Nephron progenitor cell (in vitro differentiated cells): ENCODE measurements at regions not wholly inside any gene's neighbourhood (a gene's known extent, or its start where the extent isn't known, plus 50 kb on each side); places are given as distances from the start of the nearest gene placed in this dataset.
A peak's percentile ranks its signal among the peaks of the same experiment; 100 is the strongest.

ENCODE experiments used
- DNase-seq: peaks from one replicate; pipeline ENCODE4 v3.0.0; 2021
- H3K27ac Mint-ChIP-seq: 2 replicates; pipeline ENCODE4 v1.8.0; 2021; ENCODE audit warnings: mild to moderate bottlenecking, moderate library complexity, mixed read lengths
- H3K27me3 Mint-ChIP-seq: 2 replicates; pipeline ENCODE4 v1.8.0; 2021; ENCODE audit warnings: mild to moderate bottlenecking, low read depth, mixed read lengths; ENCODE audit not compliant: poor library complexity
- H3K36me3 Mint-ChIP-seq: 2 replicates; pipeline ENCODE4 v1.8.0; 2021; ENCODE audit warnings: low read depth, mixed read lengths
- H3K4me1 Mint-ChIP-seq: 2 replicates; pipeline ENCODE4 v1.8.0; 2021; ENCODE audit warnings: mixed read lengths
- H3K4me3 Mint-ChIP-seq: 2 replicates; pipeline ENCODE4 v1.8.0; 2021; ENCODE audit warnings: mild to moderate bottlenecking, moderate library complexity, mixed read lengths
- H3K9me3 Mint-ChIP-seq: 2 replicates; pipeline ENCODE4 v1.8.0; 2021; ENCODE audit warnings: mild to moderate bottlenecking, moderate library complexity, mixed read lengths
- TF ChIP-seq, protein P1 (sequence below): fragments of 200-600 bp; sonication (generic); IDR thresholded peaks from 2 replicates; pipeline ENCODE4 v1.5.0; 2021; ENCODE audit warnings: antibody characterized with exemption

DNA sequence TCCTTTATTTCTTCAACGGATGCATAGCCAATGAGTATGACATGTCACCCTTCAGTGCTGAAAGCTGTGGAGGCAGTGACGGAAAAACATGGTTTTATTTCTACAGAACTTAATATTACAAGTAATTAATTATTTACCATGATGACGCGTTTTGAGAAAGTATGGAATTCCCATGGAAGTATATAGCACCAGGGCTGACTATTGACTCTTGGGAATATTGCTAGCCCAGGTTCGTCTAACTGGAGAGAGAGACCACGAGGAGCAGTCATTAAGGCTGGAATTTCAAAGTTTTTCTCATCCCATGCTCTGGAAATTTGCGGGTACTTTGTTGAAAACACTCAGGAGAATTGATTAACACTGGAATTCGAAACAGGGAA lies 155.2 kb upstream of the PRSS16 start:
- Mint-ChIP-seq H3K27me3 (peaks cover 79% of the 10 kb centered on the region), H3K36me3 (peaks cover 2% of the 10 kb centered on the region), H3K4me1 (peaks cover 19% of the 10 kb centered on the region), H3K4me3 (peak overlapping the region; percentile 92), H3K9me3 (peaks cover 10% of the 10 kb centered on the region), H3K27ac (no peak overlapping the region)
- TF ChIP-seq, protein P1, sequence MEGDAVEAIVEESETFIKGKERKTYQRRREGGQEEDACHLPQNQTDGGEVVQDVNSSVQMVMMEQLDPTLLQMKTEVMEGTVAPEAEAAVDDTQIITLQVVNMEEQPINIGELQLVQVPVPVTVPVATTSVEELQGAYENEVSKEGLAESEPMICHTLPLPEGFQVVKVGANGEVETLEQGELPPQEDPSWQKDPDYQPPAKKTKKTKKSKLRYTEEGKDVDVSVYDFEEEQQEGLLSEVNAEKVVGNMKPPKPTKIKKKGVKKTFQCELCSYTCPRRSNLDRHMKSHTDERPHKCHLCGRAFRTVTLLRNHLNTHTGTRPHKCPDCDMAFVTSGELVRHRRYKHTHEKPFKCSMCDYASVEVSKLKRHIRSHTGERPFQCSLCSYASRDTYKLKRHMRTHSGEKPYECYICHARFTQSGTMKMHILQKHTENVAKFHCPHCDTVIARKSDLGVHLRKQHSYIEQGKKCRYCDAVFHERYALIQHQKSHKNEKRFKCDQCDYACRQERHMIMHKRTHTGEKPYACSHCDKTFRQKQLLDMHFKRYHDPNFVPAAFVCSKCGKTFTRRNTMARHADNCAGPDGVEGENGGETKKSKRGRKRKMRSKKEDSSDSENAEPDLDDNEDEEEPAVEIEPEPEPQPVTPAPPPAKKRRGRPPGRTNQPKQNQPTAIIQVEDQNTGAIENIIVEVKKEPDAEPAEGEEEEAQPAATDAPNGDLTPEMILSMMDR: no peak
- DNase-seq: no peak

DNA sequence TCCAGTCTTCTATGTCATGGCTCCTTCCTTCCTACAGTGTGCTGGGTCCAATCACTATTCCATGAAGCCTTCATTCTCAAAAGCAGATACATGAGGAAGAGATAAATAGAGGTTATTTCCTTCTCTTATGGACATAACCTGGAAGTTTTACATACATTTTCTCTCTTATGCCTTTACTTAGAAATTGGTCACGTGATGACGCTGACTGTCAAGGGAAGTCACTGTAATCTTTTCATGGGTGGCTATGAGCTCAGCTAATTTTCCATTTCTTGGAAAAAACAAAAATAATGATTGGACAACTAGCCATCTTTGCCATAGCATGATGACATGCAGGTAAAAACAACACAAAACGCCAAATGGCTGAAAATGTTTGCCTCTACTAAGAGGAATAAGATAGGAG lies 151.6 kb upstream of the PRSS16 start:
- Mint-ChIP-seq H3K27ac (no peak overlapping the region), H3K27me3 (peaks cover 82% of the 10 kb centered on the region), H3K4me3 (peak overlapping the region; percentile 76), H3K9me3 (peaks cover 25% of the 10 kb centered on the region), H3K4me1 (peaks cover 23% of the 10 kb centered on the region), H3K36me3 (peaks cover 11% of the 10 kb centered on the region)
- TF ChIP-seq, protein P1: no peak
- no peak for DNase-seq

GRCh38 chr6:27096834-27097511 lies 150.5 kb upstream of the PRSS16 start:
- H3K27ac Mint-ChIP-seq: no peak overlapping the region
- peaks cover 25% of the 10 kb centered on the region for H3K9me3 Mint-ChIP-seq
- DNase-seq: peak; percentile 36
- TF ChIP-seq, protein P1: no peak
- H3K4me1 Mint-ChIP-seq: peaks cover 20% of the 10 kb centered on the region
- H3K27me3 Mint-ChIP-seq: peaks cover 72% of the 10 kb centered on the region
- peak overlapping the region; percentile 76 for H3K4me3 Mint-ChIP-seq
- peaks cover 11% of the 10 kb centered on the region for H3K36me3 Mint-ChIP-seq

- H3K4me3 Mint-ChIP-seq: no peak overlapping the region
- H3K36me3 Mint-ChIP-seq: peaks cover 11% of the 10 kb centered on the region
- no peak overlapping the region for H3K27ac Mint-ChIP-seq
- H3K9me3 Mint-ChIP-seq: peaks cover 19% of the 10 kb centered on the region
- TF ChIP-seq, protein P1: no peak
- H3K4me1 Mint-ChIP-seq: peaks cover 14% of the 10 kb centered on the region
- peaks cover 55% of the 10 kb centered on the region for H3K27me3 Mint-ChIP-seq
- DNase-seq: no peak
Observed at GRCh38 chr6:27098956-27099355, 148.5 kb upstream of the PRSS16 start.

DNA sequence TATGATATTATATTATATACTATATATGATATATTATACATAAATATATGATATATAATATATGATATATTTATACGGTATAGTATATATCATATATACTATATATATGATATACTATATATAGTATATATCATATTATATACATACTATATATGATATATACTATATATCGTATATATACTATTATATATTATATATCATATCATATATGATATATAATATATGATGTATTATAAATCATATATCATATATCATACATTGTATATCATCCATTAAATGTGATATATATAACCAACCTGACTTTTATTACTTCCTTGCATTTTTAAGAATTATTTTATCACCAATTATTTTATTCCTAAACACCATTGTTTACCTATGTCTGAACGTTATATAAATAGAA lies 146.6 kb upstream of the PRSS16 start:
- H3K4me3 Mint-ChIP-seq: no peak overlapping the region
- H3K9me3 Mint-ChIP-seq: peaks cover 19% of the 10 kb centered on the region
- no peak for DNase-seq
- peaks cover 35% of the 10 kb centered on the region for H3K27me3 Mint-ChIP-seq
- peaks cover 14% of the 10 kb centered on the region for H3K4me1 Mint-ChIP-seq
- peaks cover 11% of the 10 kb centered on the region for H3K36me3 Mint-ChIP-seq
- H3K27ac Mint-ChIP-seq: no peak overlapping the region
- TF ChIP-seq, protein P1: no peak

- peaks cover 11% of the 10 kb centered on the region for H3K36me3 Mint-ChIP-seq
- H3K27me3 Mint-ChIP-seq: peaks cover 26% of the 10 kb centered on the region
- DNase-seq: no peak
- H3K4me3 Mint-ChIP-seq: no peak overlapping the region
- TF ChIP-seq, protein P1: no peak
- no peak overlapping the region for H3K27ac Mint-ChIP-seq
- peaks cover 8% of the 10 kb centered on the region for H3K4me1 Mint-ChIP-seq
- peaks cover 19% of the 10 kb centered on the region for H3K9me3 Mint-ChIP-seq
Observed at GRCh38 chr6:27101824-27102223, 145.7 kb upstream of the PRSS16 start.
